WTC11 (cell line): ENCODE measurements at regions not wholly inside any gene's neighbourhood (a gene's known extent, or its start where the extent isn't known, plus 50 kb on each side); places are given as distances from the start of the nearest gene placed in this dataset.

Source experiments
- FOXP1 ChIP-seq: sonication (generic); formaldehyde crosslinking; IDR thresholded peaks from 2 replicates; pipeline ENCODE4 v1.8.0; 2022; ENCODE audit warnings: missing genetic modification reagents, mild to moderate bottlenecking, moderate library complexity, borderline replicate concordance
- TF ChIP-seq, protein P1 (sequence below): fragments of 200-600 bp; IDR thresholded peaks from 2 replicates; pipeline ENCODE4 v1.8.0; 2022; ENCODE audit warnings: antibody characterized with exemption
- TF ChIP-seq, protein P2 (sequence below): fragments of 250-450 bp; sonication (Bioruptor Pico); IDR thresholded peaks from 2 replicates; pipeline ENCODE4 v2.1.2; 2022; ENCODE audit warnings: mild to moderate bottlenecking, moderate library complexity
- TF ChIP-seq, protein P3 (sequence below): sonication (generic); formaldehyde crosslinking; IDR thresholded peaks from 2 replicates; pipeline ENCODE4 v1.8.0; 2023; ENCODE audit warnings: missing genetic modification reagents, mild to moderate bottlenecking, borderline replicate concordance

DNA sequence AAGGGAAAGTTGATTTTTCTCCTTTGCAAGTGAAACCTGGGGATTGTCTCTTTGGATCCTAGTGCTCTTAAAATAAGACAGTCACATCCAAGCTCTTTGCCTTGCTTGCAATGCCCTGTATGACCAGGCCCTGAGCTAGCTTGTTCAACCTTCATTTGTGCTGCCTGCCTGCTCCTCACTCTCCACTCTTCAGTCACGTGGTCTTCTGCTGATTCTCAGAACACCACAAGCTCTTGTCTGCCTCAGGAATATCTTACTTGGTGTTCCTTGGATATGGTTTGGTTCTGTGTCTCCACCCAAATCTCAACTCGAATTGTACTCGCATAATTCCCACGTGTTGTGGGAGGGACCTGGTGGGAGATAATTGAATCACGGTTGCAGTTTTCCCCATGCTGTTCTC, 318.7 kb downstream of the RMST start:
- TF ChIP-seq, protein P1, sequence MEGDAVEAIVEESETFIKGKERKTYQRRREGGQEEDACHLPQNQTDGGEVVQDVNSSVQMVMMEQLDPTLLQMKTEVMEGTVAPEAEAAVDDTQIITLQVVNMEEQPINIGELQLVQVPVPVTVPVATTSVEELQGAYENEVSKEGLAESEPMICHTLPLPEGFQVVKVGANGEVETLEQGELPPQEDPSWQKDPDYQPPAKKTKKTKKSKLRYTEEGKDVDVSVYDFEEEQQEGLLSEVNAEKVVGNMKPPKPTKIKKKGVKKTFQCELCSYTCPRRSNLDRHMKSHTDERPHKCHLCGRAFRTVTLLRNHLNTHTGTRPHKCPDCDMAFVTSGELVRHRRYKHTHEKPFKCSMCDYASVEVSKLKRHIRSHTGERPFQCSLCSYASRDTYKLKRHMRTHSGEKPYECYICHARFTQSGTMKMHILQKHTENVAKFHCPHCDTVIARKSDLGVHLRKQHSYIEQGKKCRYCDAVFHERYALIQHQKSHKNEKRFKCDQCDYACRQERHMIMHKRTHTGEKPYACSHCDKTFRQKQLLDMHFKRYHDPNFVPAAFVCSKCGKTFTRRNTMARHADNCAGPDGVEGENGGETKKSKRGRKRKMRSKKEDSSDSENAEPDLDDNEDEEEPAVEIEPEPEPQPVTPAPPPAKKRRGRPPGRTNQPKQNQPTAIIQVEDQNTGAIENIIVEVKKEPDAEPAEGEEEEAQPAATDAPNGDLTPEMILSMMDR: no peak
- TF ChIP-seq, protein P2, sequence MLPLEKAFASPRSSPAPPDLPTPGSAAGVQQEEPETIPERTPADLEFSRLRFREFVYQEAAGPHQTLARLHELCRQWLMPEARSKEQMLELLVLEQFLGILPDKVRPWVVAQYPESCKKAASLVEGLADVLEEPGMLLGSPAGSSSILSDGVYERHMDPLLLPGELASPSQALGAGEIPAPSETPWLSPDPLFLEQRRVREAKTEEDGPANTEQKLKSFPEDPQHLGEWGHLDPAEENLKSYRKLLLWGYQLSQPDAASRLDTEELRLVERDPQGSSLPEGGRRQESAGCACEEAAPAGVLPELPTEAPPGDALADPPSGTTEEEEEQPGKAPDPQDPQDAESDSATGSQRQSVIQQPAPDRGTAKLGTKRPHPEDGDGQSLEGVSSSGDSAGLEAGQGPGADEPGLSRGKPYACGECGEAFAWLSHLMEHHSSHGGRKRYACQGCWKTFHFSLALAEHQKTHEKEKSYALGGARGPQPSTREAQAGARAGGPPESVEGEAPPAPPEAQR: no peak
- no peak for TF ChIP-seq FOXP1
- TF ChIP-seq, protein P3, sequence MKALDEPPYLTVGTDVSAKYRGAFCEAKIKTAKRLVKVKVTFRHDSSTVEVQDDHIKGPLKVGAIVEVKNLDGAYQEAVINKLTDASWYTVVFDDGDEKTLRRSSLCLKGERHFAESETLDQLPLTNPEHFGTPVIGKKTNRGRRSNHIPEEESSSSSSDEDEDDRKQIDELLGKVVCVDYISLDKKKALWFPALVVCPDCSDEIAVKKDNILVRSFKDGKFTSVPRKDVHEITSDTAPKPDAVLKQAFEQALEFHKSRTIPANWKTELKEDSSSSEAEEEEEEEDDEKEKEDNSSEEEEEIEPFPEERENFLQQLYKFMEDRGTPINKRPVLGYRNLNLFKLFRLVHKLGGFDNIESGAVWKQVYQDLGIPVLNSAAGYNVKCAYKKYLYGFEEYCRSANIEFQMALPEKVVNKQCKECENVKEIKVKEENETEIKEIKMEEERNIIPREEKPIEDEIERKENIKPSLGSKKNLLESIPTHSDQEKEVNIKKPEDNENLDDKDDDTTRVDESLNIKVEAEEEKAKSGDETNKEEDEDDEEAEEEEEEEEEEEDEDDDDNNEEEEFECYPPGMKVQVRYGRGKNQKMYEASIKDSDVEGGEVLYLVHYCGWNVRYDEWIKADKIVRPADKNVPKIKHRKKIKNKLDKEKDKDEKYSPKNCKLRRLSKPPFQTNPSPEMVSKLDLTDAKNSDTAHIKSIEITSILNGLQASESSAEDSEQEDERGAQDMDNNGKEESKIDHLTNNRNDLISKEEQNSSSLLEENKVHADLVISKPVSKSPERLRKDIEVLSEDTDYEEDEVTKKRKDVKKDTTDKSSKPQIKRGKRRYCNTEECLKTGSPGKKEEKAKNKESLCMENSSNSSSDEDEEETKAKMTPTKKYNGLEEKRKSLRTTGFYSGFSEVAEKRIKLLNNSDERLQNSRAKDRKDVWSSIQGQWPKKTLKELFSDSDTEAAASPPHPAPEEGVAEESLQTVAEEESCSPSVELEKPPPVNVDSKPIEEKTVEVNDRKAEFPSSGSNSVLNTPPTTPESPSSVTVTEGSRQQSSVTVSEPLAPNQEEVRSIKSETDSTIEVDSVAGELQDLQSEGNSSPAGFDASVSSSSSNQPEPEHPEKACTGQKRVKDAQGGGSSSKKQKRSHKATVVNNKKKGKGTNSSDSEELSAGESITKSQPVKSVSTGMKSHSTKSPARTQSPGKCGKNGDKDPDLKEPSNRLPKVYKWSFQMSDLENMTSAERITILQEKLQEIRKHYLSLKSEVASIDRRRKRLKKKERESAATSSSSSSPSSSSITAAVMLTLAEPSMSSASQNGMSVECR (CRISPR knock-in tag): no peak
